ENCODE measurements at regions not wholly inside any gene's neighbourhood (a gene's known extent, or its start where the extent isn't known, plus 50 kb on each side); places are given as distances from the start of the nearest gene placed in this dataset.
"Not testable (repeated sequence)": the region's sequence is repeated elsewhere in the genome, so short reads cannot be mapped to it uniquely, and the experiment has no call there.

DNA sequence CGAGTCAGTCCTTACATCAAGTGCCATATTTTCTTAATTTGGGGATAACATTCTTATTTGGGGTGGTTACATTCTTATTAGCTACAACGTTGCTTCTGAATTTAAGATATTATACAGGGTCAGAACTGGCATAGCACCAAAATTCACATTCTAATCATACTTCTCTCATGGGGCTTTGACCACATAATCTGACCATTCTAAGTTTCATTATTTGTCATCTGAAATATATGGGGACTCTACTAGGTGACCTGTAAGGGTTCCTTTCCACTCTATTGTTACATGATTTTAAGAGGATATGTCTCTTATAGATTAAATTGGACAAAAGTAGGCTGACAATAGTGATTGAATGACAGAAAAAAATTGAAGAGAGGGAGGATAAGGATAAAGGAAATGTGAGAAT is 536.5 kb downstream of the KCTD12 start:
- no peak for DNase-seq (ENCODE audit: low spot score)

DNA sequence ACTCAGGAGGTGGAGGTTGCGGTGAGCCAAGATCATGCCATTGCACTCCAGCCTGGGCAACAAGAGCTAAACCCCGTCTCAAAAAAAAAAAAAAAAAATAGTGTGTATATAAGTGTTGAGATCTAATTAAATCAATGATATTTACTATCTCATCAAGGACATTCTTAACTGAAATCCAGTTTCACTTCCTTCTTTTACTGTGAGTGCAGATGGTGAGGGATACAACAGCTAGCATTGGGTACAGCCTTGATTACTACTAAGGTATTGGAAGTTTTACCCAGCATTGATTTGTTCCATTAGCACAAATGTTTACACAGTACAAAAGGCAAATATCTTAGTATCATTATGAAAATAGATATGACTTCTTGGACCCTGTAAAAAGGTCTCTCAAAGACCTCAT is 546.6 kb downstream of the KCTD12 start:
- DNase-seq (ENCODE audit: low spot score): no peak

DNA sequence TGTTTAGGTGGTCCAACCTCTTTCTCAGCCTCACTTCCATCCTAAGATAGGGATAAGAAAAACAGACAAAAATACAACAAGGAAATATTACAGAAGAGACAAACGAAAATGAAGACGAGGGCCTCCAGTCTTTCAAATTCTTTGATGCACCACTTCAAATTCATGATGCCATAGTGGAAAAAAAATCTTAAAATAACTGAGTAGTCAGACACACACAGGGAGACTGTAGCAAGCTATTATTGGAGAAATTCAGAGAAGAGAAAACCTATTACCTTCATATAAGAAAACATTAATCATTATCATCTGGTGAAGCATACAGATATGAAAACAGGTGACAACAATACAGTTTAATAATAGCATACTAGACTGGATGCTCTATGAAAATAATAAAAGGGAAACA is 548.2 kb downstream of the KCTD12 start:
- DNase-seq (ENCODE audit: low spot score): no peak

DNA sequence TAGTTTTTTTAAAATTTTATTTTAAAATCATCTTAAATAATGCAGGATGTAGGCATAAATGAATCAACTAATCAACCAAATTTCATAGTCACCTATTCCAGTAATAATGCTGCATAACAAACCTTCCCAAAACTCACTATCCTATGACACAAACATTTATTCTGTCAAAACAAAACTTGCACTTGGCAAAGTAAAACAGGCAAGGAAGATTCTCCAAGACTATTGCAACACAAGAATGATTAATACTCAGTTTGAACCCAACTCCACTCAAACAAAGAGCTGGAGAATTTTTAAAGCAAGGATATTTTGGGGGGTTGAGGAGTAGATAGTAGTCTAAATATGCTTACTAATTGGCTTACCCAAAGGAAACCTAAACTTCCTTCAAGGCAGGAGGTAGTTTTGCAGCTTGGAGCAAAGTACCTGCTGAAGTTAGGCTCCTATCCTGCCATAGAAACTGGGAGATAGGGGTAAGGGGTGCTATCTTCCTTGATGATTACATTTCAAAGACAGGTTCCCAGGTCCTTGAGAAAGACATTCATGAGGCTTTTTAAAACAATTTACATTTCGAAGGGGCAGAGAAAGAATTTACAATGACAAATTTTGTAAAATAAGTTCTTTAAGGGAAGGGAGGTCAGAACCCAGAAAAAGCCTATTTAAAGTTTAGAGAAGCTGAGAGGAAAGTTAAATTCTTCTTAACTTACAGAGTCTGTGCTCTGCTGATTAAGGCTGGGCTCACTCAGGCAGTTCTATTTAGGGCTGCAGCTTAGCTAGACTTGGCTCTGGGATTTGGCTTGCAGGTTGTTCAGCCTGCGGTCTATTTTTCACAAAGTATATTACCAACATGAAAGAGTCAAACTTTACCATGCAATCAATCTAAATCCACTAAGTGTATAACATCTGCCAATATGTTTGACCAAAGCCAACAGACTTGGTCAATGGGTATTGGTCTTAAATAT is 549.0 kb downstream of the KCTD12 start:
- DNase-seq (ENCODE audit: low spot score): no peak

- no peak for DNase-seq (ENCODE audit: low spot score)
Observed at GRCh38 chr13:76335463-76335862, 550.7 kb downstream of the KCTD12 start.

DNA sequence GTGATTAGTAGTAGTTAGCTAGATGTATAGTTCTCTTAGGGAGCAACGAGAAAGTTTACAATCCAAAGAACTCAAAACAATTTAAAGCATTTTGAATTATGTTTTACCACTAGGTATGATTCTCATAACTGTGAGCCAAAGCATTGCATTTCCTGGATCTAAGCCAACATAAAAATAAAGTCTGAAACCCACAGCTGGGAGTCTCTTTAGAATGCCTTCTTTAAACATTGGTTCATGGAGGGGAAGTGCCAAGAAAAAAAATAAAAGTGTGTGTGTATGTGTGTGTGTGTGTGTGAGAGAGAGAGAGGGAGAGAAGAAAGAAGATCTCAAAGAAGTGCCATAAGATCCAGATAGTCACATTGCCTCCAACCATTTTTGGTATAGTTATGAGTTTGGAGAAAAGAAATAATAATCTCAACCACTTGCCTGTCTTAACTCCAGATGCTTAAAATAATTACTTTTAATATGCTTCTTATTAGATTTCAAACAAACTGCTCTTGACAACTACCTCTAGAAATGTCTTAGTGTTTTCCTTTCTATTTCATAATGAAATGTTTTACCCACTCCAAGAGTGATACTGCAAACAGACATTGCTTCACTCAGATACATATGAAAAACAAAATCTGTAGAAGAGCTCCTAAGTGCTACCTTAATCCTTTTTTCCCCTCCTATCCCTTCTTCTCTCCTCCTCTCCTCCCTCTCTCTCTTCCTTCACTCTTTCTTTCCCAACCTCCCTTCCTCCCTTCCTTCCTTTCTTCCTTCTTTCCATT is 554.1 kb downstream of the KCTD12 start:
- no peak for DNase-seq (ENCODE audit: low spot score)

DNA sequence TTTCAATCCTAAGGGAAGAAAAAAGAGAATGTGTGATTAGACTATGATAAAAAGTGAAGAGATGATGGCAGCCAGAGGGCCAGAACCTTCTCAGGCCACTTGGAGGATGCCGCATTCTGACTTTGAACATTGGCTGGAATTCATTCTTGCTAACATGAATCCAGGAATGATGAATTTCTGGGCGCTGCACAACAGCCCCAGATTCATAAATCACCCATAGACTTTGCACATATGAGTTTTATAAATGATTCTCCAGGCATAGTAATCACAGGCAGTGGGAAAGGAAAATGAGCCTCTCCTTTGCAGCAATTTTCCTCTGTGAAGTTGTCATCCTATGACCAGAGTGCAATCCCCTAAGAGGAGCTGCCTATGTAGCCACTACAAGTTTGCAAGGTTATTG is 555.4 kb downstream of the KCTD12 start:
- DNase-seq (ENCODE audit: low spot score): no peak

DNA sequence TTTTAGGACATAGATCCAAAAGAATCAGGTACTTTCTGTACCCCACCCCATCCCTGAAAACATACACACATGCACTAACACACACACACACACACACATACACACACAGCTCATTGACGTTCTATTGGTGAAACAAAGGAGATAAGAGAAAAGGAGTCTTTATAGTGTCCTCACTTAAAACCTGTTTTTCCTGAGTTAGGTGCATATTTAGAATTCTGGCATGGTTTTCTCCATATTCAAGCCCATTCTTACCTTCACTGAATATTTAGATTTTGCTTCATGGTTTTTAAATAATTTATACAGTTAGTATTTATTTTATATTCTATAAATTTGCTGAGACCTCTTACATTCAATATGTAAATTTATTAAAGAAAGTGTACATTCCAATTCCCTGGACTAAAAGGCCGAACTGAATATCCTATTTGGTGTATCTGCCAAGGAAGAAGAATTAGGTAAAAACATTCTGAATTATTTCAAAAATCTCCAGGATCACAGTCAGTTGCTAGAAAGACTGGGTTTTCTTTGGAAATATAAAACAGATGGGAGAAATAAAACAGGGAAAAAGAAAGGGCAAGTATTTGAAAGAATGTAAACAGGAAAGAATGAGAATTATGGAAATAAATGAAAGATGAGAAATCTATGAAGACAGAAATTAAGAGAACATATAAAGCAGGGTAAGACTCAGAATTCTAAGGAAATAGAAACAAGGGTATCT is 556.2 kb downstream of the KCTD12 start:
- DNase-seq (ENCODE audit: low spot score): no peak

GRCh38 chr13:76329004-76329403 is 557.2 kb downstream of the KCTD12 start:
- DNase-seq (ENCODE audit: low spot score): no peak

- DNase-seq (ENCODE audit: low spot score): no peak
Observed at GRCh38 chr13:76326343-76326742, 559.9 kb downstream of the KCTD12 start.

- DNase-seq (ENCODE audit: low spot score): no peak
Observed at GRCh38 chr13:76319921-76320320, 566.3 kb downstream of the KCTD12 start.

- no peak for DNase-seq (ENCODE audit: low spot score)
Observed at GRCh38 chr13:76316998-76317527, 569.1 kb downstream of the KCTD12 start.

- no peak for DNase-seq (ENCODE audit: low spot score)
Observed at GRCh38 chr13:76314495-76314894, 571.7 kb downstream of the KCTD12 start.

DNA sequence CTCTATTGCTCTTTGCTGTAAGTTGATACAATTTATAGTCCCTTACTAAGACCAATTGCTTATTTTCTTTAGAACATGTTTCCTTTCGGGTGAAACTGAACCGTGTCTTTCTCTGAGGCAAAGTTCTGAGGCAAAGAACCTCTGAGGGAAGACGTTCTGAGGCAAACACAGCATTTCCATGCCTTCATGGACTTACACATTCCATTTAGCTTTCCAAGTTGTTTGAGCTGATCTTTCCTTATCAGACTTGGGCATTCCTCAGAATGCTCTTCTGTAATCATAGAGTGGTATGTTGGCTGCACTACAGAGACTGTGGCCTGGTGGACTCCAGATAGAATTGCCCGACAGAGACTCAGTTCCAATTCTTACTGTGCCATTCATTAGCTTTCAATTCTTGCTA is 579.1 kb downstream of the KCTD12 start:
- no peak for DNase-seq (ENCODE audit: low spot score)

DNA sequence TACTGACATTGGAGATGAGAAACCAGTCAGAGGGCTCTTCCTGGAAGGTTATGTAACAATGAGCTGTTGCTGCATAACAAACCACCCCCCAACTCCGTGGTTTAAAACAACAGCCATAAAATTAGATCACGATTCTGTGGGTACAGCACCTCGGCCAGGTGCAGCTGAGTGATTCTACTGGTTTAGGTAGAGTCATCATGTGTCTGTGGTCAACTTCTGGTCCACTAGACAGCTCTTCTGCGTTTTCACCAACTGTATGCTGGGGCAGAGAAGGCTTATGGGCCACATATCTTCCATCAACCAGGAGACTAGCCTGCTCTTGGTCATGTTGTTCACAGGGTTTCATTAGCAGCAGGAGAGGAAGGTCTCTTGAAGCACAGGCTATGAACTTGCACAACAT is 585.5 kb downstream of the KCTD12 start:
- DNase-seq (ENCODE audit: low spot score): no peak

DNA sequence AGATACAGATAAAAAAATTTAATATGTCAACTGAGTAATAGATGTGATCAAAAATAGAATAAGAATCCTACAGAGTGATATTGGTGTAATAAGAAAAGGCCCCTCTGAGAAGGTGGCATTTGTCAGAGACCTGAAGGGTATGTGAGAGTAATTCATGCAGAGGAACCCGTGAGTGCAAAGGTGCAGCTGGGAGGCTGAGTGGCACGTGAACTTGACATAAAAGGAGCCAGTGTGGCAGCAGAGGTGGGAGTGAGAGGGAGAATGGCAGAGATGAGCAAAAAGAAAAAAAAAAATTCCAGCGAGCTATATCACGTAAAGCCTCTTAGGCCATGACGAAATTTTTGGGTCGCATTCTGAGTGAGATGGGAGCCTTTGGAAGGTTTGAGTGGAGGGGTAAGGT is 588.9 kb downstream of the KCTD12 start:
- no peak for DNase-seq (ENCODE audit: low spot score)

DNA sequence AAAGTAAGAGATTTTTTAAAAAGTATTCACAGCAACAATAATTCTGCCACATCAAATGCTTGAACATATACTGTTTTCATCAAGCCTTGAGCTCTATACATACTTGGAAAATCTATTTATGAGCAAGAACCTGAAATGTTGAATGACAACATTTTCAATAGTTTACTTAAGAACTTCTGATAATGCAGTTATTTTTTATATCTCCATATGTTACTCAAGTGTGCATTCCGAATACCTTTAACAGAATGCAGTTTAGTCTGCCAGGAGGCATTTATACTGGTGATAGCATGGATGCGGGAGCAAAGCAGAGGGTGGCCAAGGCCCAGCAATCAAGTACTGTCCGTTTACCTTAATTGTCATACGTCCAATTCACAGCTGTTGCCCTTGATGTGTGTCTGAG is 589.5 kb downstream of the KCTD12 start:
- DNase-seq (ENCODE audit: low spot score): no peak

DNA sequence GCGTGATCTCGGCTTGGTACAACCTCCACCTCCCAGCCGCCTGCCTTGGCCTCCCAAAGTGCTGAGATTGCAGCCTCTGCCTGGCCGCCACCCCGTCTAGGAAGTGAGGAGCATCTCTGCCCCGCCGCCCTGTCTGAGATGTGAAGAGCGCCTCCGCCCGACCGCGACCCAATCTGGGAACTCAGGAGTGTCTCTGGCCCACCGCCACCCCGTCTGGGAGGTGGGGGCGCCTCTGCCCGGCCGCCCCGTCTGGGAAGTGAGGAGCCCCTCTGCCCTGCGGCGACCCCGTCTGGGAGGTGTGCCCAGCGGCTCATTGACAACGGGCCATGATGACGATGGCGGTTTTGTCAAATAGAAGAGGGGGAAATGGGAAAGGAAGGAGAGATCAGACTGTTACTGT is 591.2 kb downstream of the KCTD12 start:
- DNase-seq (ENCODE audit: low spot score): not testable (repeated sequence)

- peak; percentile 3 for DNase-seq (ENCODE audit: low spot score)
Observed at GRCh38 chr13:76293751-76294150, 592.5 kb downstream of the KCTD12 start.

GRCh38 chr13:76293346-76293745 is 592.9 kb downstream of the KCTD12 start:
- DNase-seq (ENCODE audit: low spot score): peak; percentile 46

- DNase-seq (ENCODE audit: low spot score): no peak
Observed at GRCh38 chr13:76292726-76293125, 593.5 kb downstream of the KCTD12 start.

- no peak for DNase-seq (ENCODE audit: low spot score)
Observed at GRCh38 chr13:76292031-76292430, 594.2 kb downstream of the KCTD12 start.

Measured in AG08395 (cell line).